GM12872 (cell line): ENCODE measurements at regions not wholly inside any gene's neighbourhood (a gene's known extent, or its start where the extent isn't known, plus 50 kb on each side); places are given as distances from the start of the nearest gene placed in this dataset.

ENCODE experiments used
- TF ChIP-seq, protein P1 (sequence below): IDR thresholded peaks from 3 replicates; pipeline ENCODE4 v1.5.1; 2011; ENCODE audit warnings: low read depth, mild to moderate bottlenecking, low read length, moderate library complexity; ENCODE audit not compliant: insufficient read depth

DNA sequence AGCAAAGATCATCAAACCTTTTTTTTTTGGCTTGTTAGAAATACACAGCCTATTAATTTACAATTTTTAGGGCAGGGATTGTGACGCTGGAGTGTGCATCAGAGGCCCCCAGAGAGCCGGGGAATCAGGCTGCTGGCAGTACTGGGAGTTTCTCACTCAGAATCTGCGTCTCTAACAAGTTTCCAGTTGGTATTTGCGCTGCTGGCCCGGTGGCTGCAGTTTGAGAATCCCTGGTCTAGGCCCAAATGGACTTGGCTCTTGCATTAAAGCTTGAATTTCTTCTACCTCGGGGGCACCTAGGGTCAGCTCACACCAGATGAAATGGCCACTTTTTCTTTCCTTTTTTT is 150.9 kb upstream of the CIBAR2 start:
- TF ChIP-seq, protein P1, sequence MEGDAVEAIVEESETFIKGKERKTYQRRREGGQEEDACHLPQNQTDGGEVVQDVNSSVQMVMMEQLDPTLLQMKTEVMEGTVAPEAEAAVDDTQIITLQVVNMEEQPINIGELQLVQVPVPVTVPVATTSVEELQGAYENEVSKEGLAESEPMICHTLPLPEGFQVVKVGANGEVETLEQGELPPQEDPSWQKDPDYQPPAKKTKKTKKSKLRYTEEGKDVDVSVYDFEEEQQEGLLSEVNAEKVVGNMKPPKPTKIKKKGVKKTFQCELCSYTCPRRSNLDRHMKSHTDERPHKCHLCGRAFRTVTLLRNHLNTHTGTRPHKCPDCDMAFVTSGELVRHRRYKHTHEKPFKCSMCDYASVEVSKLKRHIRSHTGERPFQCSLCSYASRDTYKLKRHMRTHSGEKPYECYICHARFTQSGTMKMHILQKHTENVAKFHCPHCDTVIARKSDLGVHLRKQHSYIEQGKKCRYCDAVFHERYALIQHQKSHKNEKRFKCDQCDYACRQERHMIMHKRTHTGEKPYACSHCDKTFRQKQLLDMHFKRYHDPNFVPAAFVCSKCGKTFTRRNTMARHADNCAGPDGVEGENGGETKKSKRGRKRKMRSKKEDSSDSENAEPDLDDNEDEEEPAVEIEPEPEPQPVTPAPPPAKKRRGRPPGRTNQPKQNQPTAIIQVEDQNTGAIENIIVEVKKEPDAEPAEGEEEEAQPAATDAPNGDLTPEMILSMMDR: no peak

DNA sequence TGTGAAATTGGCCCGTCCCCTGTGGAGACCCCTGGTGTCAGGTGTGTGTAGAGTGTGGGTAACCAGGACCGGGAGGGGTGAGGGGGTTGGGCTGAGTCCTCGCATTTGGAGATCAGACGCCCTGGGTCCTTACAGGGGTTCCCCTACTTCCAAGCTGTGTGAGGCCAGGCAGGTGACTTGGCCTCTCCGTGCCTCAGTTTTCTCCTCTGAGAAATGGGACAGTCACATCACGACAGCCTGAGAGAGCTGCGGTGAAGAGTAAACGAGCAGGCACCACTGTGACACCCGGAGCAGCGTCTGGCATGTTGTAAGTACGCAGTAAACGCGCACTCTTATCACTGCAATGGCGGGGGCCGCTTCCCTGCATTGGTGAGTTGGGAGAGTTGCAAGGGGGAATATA is 152.5 kb upstream of the CIBAR2 start:
- TF ChIP-seq, protein P1: no peak

DNA sequence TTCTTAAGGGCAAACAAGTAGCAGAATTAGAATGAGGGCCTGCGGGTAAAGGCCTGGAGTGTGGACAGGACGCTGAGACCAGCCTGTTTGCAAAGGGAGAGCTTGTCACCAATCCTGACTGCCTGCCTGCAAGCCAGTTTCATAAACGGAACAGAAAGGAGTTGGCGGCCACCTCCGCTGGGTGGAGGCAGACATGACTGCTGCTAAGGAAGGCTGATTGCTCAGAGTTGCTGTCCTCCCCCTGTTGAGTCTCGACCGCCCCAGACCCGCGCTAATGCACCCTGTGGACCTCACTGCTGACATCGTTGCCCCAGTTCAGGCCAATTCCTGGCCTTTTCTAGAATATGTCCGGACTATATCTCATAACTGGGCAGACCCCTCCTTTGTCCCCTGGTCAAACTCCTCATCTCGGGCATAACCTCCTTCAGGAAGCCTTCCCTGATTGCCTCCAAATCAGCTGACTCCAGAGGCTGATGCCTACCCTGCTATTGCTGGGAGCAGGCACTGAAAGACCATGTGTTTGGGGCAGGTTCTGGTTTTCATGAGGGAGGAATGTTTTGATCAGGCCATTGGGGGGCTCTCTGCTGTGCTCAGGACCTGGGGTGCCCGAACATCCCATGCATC is 153.0 kb upstream of the CIBAR2 start:
- TF ChIP-seq, protein P1: no peak

DNA sequence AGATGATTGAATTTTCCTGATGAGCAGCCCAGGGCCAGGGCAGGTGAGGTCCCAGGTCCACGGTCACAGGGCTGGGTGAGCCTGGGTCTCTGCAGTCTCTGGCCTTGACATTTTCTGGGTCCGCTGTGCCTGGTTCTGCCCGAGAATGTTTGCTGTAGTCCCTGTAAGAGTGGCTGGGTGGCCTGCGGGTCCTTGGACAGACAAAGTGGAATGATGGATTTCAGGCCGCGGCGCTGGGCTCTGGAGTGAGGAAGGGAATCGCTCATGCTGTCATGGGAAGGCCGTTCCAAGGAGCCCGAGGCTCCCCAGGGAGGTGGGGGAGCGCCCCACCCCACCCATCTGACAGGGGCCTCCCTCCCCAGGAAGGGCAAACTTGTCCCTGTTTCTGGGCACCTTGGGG is 153.5 kb upstream of the CIBAR2 start:
- TF ChIP-seq, protein P1: no peak

DNA sequence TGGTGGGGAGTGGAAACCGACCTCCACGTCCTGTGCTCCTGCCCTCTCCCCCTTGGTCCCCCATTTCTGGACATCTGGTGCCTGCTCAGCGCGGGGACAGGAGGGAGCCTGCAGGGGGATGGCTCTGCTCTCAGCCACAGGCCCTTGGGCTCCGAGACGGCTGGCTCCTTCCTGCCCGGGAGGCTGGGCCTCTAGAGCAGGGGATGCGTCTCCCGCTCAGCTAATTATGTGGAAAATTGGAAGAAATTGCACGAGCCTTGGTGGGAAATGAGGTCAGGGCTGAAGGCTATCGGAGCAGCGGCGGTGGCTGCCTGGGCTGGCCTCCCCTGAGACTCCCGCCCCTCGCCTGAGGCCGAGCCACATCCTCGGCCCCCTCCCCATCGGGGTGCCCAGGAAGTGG is 154.6 kb upstream of the CIBAR2 start:
- TF ChIP-seq, protein P1: no peak

DNA sequence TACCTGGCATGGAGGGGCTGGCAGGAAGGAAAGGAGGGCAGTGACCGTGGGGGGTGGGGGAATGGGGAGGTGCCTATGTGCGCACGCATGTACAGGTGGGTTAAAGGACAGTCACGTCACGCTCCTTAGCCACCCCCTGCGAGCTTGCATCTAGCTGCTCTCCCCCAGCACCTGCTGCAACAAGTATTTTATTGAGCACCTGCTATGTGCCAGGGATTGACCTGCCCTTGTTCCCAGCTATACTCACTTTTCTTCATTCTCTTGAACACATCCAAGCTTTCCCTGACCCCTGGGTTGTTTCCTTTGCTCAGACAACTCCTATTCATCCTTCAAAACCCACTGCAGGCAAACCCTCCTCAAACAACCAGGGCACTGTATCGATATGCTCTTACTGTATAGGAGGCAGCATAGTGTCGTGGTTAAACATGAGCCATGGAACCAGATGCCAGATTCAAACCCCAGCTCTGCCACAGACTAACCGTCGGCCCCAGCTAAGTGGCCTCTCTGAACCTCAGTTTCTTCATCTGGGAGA is 155.2 kb upstream of the CIBAR2 start:
- TF ChIP-seq, protein P1: no peak

DNA sequence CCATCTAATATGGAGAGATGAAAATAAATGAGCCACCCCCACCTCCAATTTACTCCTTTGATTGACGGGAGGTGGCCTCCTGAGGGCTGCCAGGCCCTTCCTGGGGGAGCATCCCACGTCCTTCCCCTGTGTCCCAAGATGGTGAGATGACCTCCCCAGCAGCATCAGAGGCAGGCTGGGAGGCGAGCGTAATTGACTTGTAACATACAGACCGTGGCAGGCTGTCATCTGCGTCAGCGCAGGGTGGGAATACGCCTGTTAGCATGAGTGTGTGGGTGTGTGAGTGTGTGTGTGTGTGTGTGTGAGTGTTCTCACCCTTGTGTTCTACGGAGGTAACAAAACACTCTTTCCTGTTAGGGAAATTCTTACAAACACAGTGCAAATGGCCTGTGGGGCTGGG is 156.9 kb upstream of the CIBAR2 start:
- TF ChIP-seq, protein P1: no peak

DNA sequence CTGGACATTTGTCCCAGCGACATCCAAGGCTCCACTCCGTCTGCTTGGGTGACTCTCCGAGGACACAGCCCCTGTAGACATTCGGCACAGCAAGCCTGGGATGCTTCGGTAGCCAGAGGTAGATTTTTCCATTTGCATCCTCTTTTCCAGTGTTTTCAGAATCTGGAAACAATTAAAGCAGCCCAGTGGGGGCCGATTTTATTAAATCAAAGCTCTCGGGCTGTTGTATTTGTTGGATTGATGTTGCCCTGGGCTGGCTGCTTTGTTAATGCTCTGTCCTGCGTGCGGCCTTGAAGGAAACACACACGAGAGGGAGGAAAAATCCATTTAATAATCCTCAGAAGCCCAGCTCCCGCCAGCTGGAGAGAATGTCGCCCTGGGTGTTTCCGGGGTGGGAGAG is 158.1 kb upstream of the CIBAR2 start:
- TF ChIP-seq, protein P1: no peak
